Uterus (tissue), 3 donors: ENCODE measurements at regions not wholly inside any gene's neighbourhood (a gene's known extent, or its start where the extent isn't known, plus 50 kb on each side); places are given as distances from the start of the nearest gene placed in this dataset.
"Not testable (repeated sequence)": the region's sequence is repeated elsewhere in the genome, so short reads cannot be mapped to it uniquely, and the experiment has no call there.

Experiments
- DNase-seq, 2 donors: peaks; one replicate each; pipeline ENCODE4 v3.0.0-alpha.2; 2019 to 2020
- H3K27ac ChIP-seq, 2 donors: fragments of 200-600 bp; sonication (generic); 1 replicate in 1 of 2; 2 replicates in 1 of 2; pipeline ENCODE4 v1.5.1; 2016 to 2018
- H3K27me3 ChIP-seq, 2 donors: fragments of 200-600 bp; sonication (generic); one replicate each; pipeline ENCODE4 v1.5.1; 2018 to 2019; ENCODE audit warnings: control low read depth in 1 of 2
- H3K36me3 ChIP-seq, 2 donors: fragments of 200-600 bp; sonication (generic); one replicate each; pipeline ENCODE4 v1.5.1; 2019; ENCODE audit warnings: control low read depth in 1 of 2
- H3K4me1 ChIP-seq, 2 donors: fragments of 200-600 bp; sonication (generic); one replicate each; pipeline ENCODE4 v1.5.1; 2018 to 2019; ENCODE audit warnings: control low read depth in 1 of 2
- H3K4me3 ChIP-seq, 2 donors: fragments of 200-600 bp; sonication (generic); 1 replicate in 1 of 2; 2 replicates in 1 of 2; pipeline ENCODE4 v1.5.1; 2018 to 2019; ENCODE audit warnings: mild to moderate bottlenecking in 1 of 2
- H3K9me3 ChIP-seq, 2 donors: fragments of 200-600 bp; sonication (generic); one replicate each; pipeline ENCODE4 v1.5.1; 2019; ENCODE audit warnings: control low read depth in 1 of 2
- POLR2A ChIP-seq, 2 donors: fragments of 450-650 bp; IDR thresholded peaks; one replicate each; pipeline ENCODE4 v1.6.1; 2016; ENCODE audit warnings: antibody characterized with exemption in 2 of 2, mild to moderate bottlenecking in 1 of 2, moderate library complexity in 1 of 2
- intact Hi-C: fragments of 100-400 bp; cut with DNase I; formaldehyde crosslinking; loops from one replicate; pipeline ENCODE4 v1.15.1; 2023; ENCODE audit warnings: low total_unique reads
- TF ChIP-seq, protein P1 (sequence below), 4 experiments: fragments of 200-600 bp in 2 of 4; fragments of 450-650 bp in 2 of 4; sonication (generic) in 2 of 4; IDR thresholded peaks; one replicate each; pipeline ENCODE4 v1.5.1; 2016 to 2019; ENCODE audit warnings: antibody characterized with exemption in 4 of 4, mild to moderate bottlenecking in 2 of 4, moderate library complexity in 1 of 4
- donor health status: DM: yes; HTN: yes; CAD: no.

DNA sequence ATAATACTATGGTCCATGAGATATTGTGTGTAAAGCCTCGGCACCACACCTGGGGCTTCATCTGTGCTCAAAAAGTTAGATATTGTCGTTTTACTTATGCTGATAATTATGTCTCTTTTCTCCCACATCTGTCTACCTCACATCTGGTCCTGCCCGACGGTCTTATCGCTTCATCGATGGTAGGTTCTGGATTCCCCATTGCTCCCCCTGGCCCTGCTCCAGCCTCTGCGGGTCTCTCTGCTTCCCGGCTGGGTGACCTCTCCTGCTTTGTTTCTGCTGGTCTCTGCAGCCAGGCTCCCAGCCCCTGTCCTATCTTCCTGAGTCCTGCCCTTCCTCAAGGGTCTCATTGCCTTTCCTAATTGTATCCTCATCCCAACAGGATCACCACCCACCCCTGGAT is 294.2 kb downstream of the NDUFA10 start:
- Histone ChIP-seq H3K9me3 (no peaks in the 10 kb centered on the region), H3K27me3 (no peaks in the 10 kb centered on the region), H3K27ac (no peak overlapping the region), H3K4me1 (no peaks in the 10 kb centered on the region), H3K4me3 (no peak overlapping the region), H3K36me3 (no peaks in the 10 kb centered on the region)
- intact Hi-C loops = no loop called here
- no peak for DNase-seq
- TF ChIP-seq, protein P1, sequence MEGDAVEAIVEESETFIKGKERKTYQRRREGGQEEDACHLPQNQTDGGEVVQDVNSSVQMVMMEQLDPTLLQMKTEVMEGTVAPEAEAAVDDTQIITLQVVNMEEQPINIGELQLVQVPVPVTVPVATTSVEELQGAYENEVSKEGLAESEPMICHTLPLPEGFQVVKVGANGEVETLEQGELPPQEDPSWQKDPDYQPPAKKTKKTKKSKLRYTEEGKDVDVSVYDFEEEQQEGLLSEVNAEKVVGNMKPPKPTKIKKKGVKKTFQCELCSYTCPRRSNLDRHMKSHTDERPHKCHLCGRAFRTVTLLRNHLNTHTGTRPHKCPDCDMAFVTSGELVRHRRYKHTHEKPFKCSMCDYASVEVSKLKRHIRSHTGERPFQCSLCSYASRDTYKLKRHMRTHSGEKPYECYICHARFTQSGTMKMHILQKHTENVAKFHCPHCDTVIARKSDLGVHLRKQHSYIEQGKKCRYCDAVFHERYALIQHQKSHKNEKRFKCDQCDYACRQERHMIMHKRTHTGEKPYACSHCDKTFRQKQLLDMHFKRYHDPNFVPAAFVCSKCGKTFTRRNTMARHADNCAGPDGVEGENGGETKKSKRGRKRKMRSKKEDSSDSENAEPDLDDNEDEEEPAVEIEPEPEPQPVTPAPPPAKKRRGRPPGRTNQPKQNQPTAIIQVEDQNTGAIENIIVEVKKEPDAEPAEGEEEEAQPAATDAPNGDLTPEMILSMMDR (IDR thresholded peaks at IDR 0.05) = no peak
- no peak for TF ChIP-seq POLR2A (IDR thresholded peaks at IDR 0.05)

DNA sequence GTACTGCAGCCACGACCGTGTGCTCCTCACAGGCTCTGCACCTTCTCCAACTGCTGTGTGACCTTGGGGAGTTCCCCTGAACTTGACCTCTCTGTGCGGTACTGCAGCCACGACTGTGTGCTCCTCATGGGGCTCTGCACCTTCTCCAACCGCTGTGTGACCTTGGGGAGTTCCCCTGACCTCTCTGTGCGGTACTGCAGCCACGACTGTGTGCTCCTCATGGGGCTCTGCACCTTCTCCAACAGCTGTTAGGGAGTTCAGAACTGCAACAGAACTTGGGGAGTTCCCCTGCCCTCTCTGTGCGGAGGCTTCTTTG is 294.6 kb downstream of the NDUFA10 start:
- H3K4me1 ChIP-seq, H3K4me3 ChIP-seq, DNase-seq, H3K27me3 ChIP-seq, H3K36me3 ChIP-seq, intact Hi-C loops, H3K9me3 ChIP-seq, H3K27ac ChIP-seq: not testable (repeated sequence)

DNA sequence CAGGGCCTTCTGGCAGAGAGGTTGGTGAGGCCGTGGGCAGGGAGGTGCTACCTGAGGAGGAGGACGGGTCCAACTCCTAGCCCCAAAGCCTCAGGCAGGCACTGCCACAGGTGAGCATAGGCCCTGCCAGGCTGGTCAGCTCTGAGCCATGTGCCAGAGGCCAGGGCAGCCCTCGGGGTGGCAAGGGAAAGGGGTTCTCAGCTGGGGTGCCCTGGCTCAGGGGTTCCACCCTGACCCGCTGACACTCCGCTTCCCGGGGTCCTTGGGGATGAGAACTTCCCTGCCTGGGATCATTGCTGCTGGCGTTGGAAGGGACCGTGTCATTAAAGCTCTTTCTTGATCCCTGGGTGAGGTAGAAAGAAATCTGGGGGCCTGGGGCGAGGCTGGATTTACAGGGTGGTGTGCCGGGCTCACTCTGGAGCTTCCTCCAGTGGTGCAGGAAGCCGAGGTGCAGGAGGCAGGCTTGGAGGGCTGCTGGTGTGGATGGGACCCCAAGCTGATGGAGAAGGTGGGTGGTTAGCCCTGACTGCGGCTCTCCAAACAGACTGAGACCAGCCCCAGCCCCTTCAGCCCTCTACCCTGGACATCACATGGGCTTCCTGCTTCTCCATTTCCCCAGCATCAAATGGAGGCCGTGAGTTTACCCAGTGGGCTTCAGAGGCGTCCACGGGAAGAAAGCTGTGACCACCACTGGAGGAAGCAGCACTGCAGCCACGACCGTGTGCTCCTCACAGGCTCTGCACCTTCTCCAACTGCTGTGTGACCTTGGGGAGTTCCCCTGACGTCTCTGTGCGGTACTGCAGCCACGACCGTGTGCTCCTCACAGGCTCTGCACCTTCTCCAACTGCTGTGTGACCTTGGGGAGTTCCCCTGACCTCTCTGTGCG is 295.2 kb downstream of the NDUFA10 start:
- Histone ChIP-seq H3K36me3 (no peaks in the 10 kb centered on the region), H3K27ac (no peak overlapping the region), H3K27me3 (no peaks in the 10 kb centered on the region), H3K4me1 (no peaks in the 10 kb centered on the region), H3K4me3 (no peak overlapping the region), H3K9me3 (no peaks in the 10 kb centered on the region)
- TF ChIP-seq, protein P1 (IDR thresholded peaks at IDR 0.05) = no peak
- TF ChIP-seq POLR2A (IDR thresholded peaks at IDR 0.05) = no peak
- no peak for DNase-seq
- intact Hi-C loops = no loop called here

DNA sequence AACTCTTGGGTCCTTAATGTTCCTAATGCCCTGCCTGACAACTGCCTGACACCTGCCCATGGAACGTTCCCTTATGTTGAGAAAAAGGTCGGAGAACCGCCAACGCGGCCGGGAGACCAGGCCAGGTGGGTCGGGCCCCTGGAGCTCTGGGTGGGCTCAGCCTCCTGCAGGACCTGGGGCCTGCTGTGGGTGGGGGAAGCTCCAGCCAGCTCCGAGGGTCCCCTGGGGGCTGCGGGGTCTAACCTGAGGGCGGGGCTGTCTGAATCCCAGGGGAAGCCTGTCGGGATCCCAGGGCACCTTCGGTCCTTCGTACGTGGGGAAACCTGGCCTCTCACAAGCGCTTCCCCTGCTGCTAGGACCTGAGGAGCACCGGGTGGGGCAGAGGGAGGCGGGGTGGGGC is 296.0 kb downstream of the NDUFA10 start:
- no peak for TF ChIP-seq POLR2A (IDR thresholded peaks at IDR 0.05)
- TF ChIP-seq, protein P1 (IDR thresholded peaks at IDR 0.05) = no peak
- Histone ChIP-seq H3K4me3 (no peak overlapping the region), H3K4me1 (no peaks in the 10 kb centered on the region), H3K27me3 (no peaks in the 10 kb centered on the region), H3K36me3 (no peaks in the 10 kb centered on the region), H3K9me3 (no peaks in the 10 kb centered on the region), H3K27ac (no peak overlapping the region)
- DNase-seq = no peak
- intact Hi-C loops = no loop called here

DNA sequence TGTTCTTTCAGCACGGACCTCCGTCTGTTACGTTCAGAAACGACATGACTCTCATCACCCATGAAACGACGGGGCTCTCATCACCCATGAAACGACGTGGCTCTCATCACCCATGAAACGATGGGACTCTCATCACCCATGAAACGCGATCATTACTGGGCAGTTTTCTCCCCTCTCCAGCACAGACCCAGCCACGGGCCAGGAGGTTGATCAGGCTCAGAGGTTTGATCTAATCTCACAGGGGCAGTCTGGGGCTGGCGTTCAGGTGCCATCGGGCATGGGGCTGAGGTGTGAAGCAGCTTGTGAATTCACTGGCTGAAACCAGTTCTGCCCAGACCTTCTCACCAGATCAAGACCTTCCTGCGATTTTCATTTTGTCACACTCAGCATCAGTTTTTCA is 296.4 kb downstream of the NDUFA10 start:
- intact Hi-C loops = no loop called here
- no peaks in the 10 kb centered on the region for H3K4me1 ChIP-seq
- TF ChIP-seq, protein P1 (IDR thresholded peaks at IDR 0.05) = no peak
- no peak for TF ChIP-seq POLR2A (IDR thresholded peaks at IDR 0.05)
- H3K9me3 ChIP-seq = no peaks in the 10 kb centered on the region
- no peak overlapping the region for H3K27ac ChIP-seq
- no peaks in the 10 kb centered on the region for H3K27me3 ChIP-seq
- DNase-seq = no peak
- H3K4me3 ChIP-seq = no peak overlapping the region
- H3K36me3 ChIP-seq = no peaks in the 10 kb centered on the region
